Prostate gland (tissue), 2 donors: ENCODE measurements at regions not wholly inside any gene's neighbourhood (a gene's known extent, or its start where the extent isn't known, plus 50 kb on each side); places are given as distances from the start of the nearest gene placed in this dataset.

Experiments
- CTCF ChIP-seq, 4 experiments: fragments of 200-600 bp in 2 of 4; fragments of 450-650 bp in 2 of 4; sonication (generic) in 2 of 4; IDR thresholded peaks; 1 replicate in 3 of 4; 2 replicates in 1 of 4; pipeline ENCODE4 v1.5.1; 2016 to 2019; ENCODE audit warnings: antibody characterized with exemption in 4 of 4, mild to moderate bottlenecking in 2 of 4, moderate library complexity in 2 of 4
- POLR2A ChIP-seq: fragments of 450-650 bp; IDR thresholded peaks from one replicate; pipeline ENCODE4 v1.6.1; 2016; ENCODE audit warnings: antibody characterized with exemption, mild to moderate bottlenecking

- TF ChIP-seq POLR2A: no peak
- TF ChIP-seq CTCF (IDR thresholded peaks at IDR 0.05): no peak
Measured at GRCh38 chr6:147674794-147675193, 166.3 kb downstream of the SAMD5 start.
